HEK293T (cell line): ENCODE measurements at regions not wholly inside any gene's neighbourhood (a gene's known extent, or its start where the extent isn't known, plus 50 kb on each side); places are given as distances from the start of the nearest gene placed in this dataset.

Experiments
- ARNT ChIP-seq: fragments of 450-650 bp; IDR thresholded peaks from 2 replicates; pipeline ENCODE4 v1.6.1; 2017; ENCODE audit warnings: mild to moderate bottlenecking
- BHLHE40 ChIP-seq: fragments of 450-650 bp; IDR thresholded peaks from 2 replicates; pipeline ENCODE4 v1.6.1; 2016; ENCODE audit warnings: mild to moderate bottlenecking, moderate library complexity, borderline replicate concordance
- CTBP1 ChIP-seq: fragments of 450-650 bp; IDR thresholded peaks from 2 replicates; pipeline ENCODE4 v1.6.1; 2016; ENCODE audit warnings: borderline replicate concordance
- ELF4 ChIP-seq: fragments of 450-650 bp; IDR thresholded peaks from 2 replicates; pipeline ENCODE4 v1.6.1; 2017; ENCODE audit warnings: antibody characterized with exemption
- FOXK2 ChIP-seq: fragments of 450-650 bp; IDR thresholded peaks from 2 replicates; pipeline ENCODE4 v1.6.1; 2016; ENCODE audit warnings: mild to moderate bottlenecking
- FOXM1 ChIP-seq: fragments of 450-650 bp; IDR thresholded peaks from 2 replicates; pipeline ENCODE4 v1.6.1; 2017; ENCODE audit warnings: mild to moderate bottlenecking, borderline replicate concordance
- L3MBTL2 ChIP-seq: fragments of 450-650 bp; conservative IDR thresholded peaks from 2 replicates; pipeline ENCODE4 v1.6.1; 2016; ENCODE audit warnings: mild to moderate bottlenecking
- LEF1 ChIP-seq: fragments of 450-650 bp; IDR thresholded peaks from 2 replicates; pipeline ENCODE4 v1.6.1; 2017; ENCODE audit warnings: mild to moderate bottlenecking, borderline replicate concordance
- NFRKB ChIP-seq: fragments of 450-650 bp; IDR thresholded peaks from 2 replicates; pipeline ENCODE4 v1.6.1; 2016; ENCODE audit warnings: mild to moderate bottlenecking, moderate library complexity
- SP1 ChIP-seq: fragments of 450-650 bp; IDR thresholded peaks from 2 replicates; pipeline ENCODE4 v1.6.1; 2017
- SUZ12 ChIP-seq: fragments of 450-650 bp; IDR thresholded peaks from 2 replicates; pipeline ENCODE4 v1.6.1; 2016; ENCODE audit warnings: mild to moderate bottlenecking
- TARDBP ChIP-seq: fragments of 450-650 bp; IDR thresholded peaks from 2 replicates; pipeline ENCODE4 v1.6.1; 2016
- ZNF384 ChIP-seq: fragments of 450-650 bp; IDR thresholded peaks from 2 replicates; pipeline ENCODE4 v1.6.1; 2016
- TF ChIP-seq, protein P1 (sequence below): fragments of 450-650 bp; IDR thresholded peaks from 2 replicates; pipeline ENCODE4 v1.6.1; 2016

DNA sequence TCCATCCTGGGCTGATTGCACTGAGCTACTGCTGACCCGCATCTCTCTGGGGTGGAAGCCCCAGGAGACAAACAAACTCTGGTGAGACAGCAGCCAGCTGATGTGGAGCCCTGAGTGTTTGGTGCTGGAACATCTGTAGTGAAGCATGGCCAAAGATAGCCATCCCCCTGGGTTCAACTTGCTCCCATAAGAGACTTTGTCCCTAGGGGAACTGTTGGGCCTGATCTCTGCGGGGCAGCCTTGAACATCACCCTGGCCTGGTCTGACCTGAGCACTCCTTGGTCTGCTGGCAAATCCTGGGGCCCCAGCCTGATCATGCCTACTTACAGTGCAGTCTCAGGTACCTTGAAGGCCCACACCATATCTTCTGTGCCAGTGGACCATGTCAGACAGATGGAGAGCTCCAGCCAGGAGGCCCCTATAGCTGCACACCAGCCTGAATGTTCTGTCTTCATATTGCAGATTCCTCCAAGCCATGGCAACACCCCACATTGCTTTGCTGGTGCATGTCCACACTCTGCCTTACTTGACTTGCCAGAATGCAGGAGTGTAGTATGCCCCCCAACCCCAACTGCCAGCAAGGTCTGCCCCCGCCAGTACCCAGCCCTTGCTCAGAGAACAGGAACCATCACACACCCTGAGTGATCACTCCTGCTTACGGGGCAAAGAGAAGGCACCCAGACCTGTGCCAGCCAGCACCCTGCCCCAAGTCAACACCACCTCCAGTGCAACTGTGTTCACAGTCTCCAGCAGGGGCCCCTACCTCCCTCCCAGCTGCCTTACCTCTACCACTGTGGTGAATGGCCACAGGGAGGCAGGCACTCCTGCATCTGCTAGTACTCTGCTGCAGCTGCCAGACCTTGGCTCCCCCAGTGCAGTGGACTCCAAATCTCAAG is 690.5 kb upstream of the NR5A2 start:
- no peak for TF ChIP-seq ZNF384
- TF ChIP-seq FOXM1, result no peak
- no peak for TF ChIP-seq FOXK2
- TF ChIP-seq TARDBP, result no peak
- TF ChIP-seq SP1, result no peak
- TF ChIP-seq ARNT, result no peak
- TF ChIP-seq BHLHE40, result no peak
- TF ChIP-seq CTBP1, result no peak
- TF ChIP-seq ELF4, result no peak
- no peak for TF ChIP-seq NFRKB
- TF ChIP-seq, protein P1, sequence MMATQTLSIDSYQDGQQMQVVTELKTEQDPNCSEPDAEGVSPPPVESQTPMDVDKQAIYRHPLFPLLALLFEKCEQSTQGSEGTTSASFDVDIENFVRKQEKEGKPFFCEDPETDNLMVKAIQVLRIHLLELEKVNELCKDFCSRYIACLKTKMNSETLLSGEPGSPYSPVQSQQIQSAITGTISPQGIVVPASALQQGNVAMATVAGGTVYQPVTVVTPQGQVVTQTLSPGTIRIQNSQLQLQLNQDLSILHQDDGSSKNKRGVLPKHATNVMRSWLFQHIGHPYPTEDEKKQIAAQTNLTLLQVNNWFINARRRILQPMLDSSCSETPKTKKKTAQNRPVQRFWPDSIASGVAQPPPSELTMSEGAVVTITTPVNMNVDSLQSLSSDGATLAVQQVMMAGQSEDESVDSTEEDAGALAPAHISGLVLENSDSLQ, result no peak
- TF ChIP-seq L3MBTL2, result no peak
- TF ChIP-seq LEF1, result no peak
- no peak for TF ChIP-seq SUZ12
